GM18502 (cell line): ENCODE measurements at regions not wholly inside any gene's neighbourhood (a gene's known extent, or its start where the extent isn't known, plus 50 kb on each side); places are given as distances from the start of the nearest gene placed in this dataset.
"Not testable (repeated sequence)": the region's sequence is repeated elsewhere in the genome, so short reads cannot be mapped to it uniquely, and the experiment has no call there.

Experiments used
- ATAC-seq: cut with Tn5 transposase; IDR thresholded peaks from one replicate; pipeline ENCODE4 v1.9.1; 2021; ENCODE audit warnings: mild to moderate bottlenecking; ENCODE audit not compliant: unreplicated experiment, poor library complexity

GRCh38 chr1:73537400-73537799 lies 660.6 kb downstream of the LRRIQ3 start:
- no peak for ATAC-seq

DNA sequence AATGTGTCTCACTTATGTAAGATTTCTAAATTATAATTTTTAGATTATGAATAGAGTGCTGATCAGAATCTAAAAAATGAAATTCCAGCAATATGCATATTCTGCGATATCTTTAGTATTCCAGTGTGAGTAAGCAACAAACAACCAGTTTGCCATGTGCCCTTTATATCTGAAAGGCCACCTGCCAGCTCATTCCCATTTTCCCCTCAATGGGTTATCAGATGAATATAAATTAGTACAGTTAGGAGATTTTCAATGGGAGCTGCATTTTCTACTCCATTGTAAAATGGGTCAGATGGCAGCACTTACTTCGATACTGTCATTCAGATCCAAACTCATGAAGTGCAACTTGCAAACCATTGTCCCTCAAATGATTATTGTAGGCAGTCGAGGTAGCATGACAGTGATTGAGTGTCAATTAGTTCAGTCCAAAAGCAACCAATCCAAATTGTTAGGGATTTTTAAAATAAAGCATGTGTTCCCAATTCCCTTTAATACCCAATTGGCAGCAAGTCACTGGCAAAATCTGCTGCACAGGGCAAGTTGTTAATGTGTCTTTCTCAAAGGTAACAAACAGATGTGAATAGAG lies 680.3 kb downstream of the LRRIQ3 start:
- ATAC-seq = no peak

DNA sequence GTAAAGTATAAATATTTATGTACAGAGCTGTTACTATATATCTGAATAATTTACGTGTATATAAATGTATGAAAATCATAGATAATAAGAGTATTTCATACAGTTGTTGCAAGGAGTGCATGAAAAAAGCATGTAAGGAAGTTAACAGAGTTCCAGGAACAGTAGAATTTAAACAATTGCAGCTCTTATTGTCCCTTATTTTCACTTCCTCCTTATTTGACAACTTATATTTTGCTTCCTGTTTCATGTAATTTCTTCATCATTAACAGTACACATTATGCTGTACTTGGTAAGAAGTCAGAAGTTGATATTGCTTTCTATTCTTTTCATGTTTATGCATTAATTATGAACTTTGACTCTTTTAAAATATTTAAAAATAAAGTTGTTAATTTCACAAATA lies 681.5 kb downstream of the LRRIQ3 start:
- no peak for ATAC-seq

GRCh38 chr1:73511038-73511437 lies 686.9 kb downstream of the LRRIQ3 start:
- ATAC-seq = no peak

- ATAC-seq = no peak
These were observed 697.8 kb downstream of the LRRIQ3 start for GRCh38 chr1:73500154-73500553.

DNA sequence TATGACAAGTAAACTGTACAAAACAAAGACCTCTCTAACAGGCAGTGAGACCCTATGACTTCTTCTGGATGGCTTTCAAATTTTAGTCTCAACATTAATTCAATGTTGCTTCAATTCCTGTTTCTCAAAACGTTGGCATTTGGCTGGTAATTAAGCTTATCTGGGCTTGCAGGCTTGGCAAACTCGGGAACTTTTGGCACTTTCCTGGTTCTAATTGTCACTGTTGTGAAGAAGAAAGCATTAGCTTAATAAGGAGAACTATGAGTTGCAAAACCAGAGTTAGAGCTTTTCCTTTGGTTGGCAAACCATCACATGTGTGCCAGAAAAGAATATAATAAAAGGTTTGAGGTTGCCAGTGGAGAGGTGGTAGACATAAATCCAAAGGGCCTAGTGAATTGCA lies 698.3 kb downstream of the LRRIQ3 start:
- no peak for ATAC-seq

DNA sequence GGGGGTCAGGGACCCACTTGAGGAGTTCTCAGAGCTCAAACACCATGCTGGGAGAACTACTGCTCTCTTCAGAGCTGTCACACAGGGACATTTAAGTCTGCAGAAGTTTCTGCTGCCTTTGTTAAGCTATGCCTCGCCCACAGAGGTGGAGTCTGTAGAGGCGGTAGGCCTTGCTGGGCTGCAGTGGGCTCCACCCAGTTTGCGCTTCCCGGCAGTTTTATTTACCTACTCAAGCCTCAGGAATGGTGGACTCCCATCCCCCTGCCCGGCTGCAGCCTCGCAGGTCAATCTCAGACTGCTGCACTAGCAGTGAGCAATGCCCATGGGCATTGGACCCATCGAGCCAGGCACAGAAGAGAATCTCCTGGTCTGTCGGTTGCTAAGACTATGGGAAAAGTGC lies 706.4 kb downstream of the LRRIQ3 start:
- ATAC-seq = no peak

GRCh38 chr1:73475316-73475870 lies 722.6 kb downstream of the LRRIQ3 start:
- no peak for ATAC-seq

DNA sequence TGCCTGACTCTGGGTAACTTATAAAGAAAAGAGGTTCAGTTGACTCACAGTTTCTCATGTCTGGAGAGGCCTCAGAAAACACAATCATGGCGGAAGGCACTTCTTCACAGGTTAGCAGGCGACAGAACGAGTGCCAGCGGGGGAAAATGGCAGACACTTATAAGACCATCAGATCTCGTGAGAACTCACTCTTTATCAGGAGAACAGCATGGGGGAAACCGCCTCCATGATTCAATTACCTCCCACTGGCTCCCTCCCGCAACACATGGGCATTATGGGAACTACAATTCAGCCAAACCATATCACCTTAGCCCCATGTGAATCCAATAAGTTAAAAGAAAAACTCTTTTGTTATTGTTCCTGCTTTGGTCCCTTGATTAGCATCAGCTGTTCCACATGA lies 725.2 kb downstream of the LRRIQ3 start:
- no peak for ATAC-seq

- no peak for ATAC-seq
These were observed 730.2 kb downstream of the LRRIQ3 start for GRCh38 chr1:73467731-73468130.

- no peak for ATAC-seq
These were observed 734.1 kb downstream of the LRRIQ3 start for GRCh38 chr1:73463873-73464272.

DNA sequence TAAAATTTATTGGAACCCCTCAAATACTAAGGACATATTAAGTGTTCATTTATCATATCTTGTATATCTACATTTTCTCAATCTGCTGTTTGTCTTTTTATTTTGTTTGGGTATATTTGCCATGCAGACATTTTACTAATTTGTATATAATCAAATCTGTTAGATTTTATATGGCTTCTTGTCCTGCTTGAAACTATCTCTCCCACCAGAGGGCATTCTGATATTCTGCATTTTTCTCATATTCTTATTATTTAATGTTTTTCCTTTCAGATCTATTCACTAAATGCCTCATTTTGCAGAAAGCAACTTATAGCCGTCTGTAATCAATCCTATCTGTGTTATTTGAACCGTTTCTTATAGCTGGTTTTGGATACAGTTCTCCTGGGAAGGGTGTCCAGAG lies 745.5 kb downstream of the LRRIQ3 start:
- ATAC-seq = no peak

DNA sequence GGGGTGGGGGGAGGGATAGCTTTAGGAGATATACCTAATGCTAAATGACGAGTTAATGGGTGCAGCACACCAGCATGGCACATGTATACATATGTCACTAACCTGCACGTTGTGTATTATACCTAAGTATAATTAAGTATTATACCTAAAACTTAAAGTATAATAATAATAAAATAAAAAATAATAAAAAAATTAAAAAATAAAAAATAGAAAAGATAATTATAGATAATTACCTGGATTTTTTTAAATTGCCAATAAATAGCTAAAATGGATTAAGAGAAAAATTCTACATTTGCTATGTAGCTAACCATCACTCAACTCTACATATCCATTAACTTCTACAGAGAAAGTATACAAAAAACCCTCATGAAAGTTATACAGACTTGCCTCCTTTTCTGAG lies 747.3 kb downstream of the LRRIQ3 start:
- ATAC-seq = not testable (repeated sequence)

DNA sequence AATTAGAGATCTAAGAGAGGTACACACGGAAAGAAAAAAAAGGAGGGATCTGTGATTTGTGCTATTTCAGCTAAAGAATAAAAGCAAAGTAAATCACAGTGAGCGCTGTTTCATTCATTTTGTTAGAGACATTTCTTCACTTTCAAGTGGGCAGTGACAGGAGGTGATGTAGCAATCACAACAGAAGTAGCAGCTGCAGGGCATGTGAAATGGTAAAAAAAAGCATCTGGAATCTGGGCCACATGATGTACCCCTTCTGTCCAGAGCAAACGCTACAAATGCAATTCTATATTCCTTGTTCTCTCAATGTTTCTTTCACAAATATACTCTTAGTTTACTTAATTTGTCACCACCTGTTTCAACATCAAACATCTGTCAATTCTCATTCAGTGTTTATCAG lies 786.5 kb downstream of the LRRIQ3 start:
- no peak for ATAC-seq

- no peak for ATAC-seq
These were observed 796.3 kb downstream of the LRRIQ3 start for GRCh38 chr1:73401666-73402065.

DNA sequence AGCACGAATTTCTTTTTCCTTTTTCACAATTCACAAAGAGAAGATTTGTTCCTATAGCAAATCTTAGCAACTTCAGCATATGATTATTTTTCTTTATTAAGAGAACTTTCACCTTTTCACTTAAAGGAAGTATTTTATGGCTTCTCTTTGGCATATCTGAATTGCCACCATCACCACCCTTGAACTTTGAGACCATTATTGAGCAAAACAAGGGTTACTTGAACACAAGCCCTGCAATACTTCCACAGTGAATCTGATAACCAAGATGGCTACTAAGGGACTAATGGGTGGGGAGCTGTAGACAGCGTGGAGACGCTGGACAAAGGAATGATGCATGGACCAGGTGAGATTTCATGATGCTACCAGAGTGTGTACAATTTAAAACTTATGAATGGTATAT lies 815.0 kb downstream of the LRRIQ3 start:
- no peak for ATAC-seq

DNA sequence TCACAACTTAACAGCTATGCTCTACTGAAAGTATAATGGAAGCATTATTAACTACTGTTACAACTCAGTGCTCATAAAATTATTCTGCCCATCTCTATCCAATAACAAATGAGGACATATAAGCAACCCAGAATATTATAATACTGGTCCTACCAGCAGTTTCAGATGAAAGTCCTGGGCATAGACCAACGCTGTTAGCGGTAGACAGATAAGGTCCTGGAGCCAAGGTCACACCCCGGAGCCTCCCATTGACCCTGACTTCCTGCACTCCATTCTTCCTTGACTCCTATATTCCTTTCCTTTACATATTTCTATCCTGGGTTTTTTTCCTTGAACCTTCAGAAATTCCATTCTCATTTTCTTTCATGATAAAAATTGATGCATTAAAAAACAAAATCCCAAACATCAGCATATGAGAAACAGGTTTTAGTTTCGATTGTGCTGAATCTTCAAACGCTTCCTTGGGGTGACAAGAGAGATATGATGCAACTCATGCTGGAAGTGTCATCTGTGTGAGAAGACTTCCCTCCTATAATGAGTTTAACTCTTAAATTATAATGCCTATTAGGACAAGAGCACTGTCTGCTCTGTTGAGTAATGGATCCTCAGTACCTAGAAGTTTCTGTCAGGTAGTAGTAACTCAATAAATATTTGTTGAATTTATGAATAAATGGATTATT lies 831.1 kb downstream of the LRRIQ3 start:
- no peak for ATAC-seq

DNA sequence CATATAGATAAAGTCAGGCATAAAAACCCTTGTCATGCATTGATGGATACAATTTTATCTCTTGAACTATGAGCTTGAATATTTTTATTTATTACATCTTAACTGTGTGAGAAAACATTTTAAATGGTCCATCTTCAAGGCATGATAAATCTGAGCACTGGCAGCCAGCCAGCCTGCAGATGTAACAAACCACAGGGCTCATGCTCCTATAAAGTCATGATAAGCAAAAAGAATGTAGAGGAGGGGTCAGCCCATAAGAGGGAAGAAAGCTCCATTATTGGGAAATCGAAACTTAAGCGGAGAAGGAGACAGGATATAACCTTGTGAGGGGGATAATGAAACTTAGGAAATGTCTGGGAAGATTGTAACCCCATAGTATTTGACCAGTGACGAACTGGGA lies 839.0 kb downstream of the LRRIQ3 start:
- ATAC-seq = no peak

DNA sequence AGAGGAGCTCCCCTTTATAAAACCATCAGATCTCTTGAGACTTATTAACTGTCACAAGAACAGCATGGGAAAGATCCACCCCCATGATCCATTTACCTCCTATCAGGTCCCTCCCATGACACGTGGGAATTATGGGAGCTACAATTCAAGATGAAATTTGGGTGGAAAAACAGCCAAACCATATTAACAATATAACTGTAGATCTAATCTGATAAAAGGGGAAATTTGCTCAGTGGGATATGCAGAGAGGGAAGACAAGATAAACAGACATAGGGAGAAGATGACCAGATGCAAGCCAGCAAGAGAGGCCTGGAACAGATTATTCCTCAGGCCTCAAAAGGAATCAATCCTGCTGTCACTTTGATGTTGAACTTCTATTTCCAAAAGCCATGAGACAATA lies 841.5 kb downstream of the LRRIQ3 start:
- no peak for ATAC-seq

GRCh38 chr1:73343947-73344346 lies 854.0 kb downstream of the LRRIQ3 start:
- ATAC-seq = no peak

DNA sequence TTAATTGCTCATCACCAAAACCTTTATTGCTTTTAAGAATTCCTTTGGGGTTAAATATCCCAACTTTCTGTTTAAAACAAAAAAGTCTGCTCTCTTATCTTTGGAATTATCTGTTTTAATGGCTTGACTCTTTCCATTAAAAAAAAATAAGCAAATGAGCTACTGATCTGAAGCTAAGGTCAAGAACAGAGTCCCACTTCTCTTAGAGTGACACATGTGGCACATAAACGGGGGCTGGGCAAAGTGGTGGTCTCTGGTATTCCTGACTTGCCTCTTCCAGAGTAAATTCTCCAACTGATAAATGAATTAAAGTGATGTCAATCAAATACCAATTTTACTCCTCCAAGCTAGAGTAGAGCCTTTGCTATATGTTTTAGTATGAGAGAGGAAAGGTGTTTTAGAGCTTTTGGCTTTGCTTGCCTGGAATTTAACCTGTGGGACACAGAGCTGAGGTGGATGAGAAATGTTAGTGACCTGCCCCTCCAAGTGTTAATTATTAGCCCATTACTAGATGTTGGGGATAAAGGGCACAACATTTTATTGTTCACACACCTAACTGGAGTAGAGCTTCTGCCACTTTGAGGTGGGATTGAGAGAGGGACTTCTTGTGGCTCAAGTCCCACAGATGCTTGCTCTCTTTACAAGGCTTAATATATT lies 864.0 kb downstream of the LRRIQ3 start:
- no peak for ATAC-seq

- ATAC-seq = no peak
These were observed 866.2 kb downstream of the LRRIQ3 start for GRCh38 chr1:73331726-73332125.
